Activated CD4-positive, alpha-beta T cell treated with anti-CD3 and anti-CD28 coated beads, Interleukin-2, amount 50 U/mL, for 16 hours (primary cell): ENCODE measurements at regions not wholly inside any gene's neighbourhood (a gene's known extent, or its start where the extent isn't known, plus 50 kb on each side); places are given as distances from the start of the nearest gene placed in this dataset.

Experiments
- DNase-seq: peaks from one replicate; pipeline ENCODE4 v3.0.0-alpha.2; 2020

DNA sequence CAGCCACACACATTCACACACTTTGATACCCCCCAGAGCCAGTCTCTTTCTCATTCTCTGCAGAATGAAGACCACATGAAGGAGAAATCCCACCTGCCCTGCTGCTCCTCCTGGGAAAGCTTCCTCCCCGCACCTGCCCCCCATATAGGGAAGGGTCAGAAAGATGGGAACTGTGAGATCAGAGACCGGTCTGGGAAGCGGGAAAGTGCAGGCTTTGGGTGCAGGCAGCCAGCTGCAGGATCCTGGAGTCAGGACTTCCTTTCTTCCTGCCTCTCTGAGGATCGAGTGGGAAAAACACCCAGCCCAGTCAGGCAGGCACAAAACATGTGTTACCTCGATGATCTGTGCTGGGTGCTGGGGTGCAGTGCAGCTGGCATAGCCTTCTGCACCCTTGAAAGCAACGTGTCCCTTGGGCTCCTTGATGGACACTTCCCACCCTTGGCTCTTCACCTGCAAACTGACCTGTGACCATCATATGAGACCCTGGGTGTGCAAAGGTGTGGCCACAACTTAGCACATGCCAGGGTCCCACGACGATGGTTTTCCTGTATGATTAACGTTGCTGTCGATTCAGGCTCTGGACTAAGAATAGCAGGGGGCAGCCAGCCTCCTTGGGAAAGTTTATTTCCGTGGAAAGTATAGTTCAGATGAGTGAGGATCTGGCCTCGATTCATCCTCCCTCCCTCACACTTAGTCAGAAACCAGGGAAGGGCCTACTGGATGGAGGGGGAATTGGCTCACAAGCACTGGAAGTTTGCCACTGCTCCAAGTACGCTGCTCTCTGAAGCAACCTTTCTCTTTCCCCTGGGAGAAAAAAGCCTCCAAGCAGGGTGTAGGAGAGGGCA is 105.4 kb upstream of the MED13L start:
- DNase-seq, result no peak

DNA sequence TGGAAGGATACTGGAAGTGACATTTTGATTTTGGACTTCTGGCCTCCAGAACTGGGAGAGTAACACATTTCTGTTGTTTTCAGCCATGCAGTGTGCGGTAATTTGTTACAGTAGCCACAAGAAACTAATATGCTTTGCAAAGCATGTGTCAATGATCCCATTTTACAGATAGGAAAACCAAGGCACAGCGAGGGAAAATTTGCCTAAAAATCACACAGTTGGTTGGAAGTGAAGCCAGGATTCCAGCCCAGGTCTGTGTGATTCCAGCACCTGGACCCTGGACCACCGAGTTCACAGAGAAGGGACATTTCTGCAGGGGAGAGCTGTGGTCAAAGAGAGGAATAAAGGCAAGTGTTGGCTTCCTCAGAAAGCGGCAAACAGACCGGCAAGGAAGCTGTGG is 106.7 kb upstream of the MED13L start:
- no peak for DNase-seq

DNA sequence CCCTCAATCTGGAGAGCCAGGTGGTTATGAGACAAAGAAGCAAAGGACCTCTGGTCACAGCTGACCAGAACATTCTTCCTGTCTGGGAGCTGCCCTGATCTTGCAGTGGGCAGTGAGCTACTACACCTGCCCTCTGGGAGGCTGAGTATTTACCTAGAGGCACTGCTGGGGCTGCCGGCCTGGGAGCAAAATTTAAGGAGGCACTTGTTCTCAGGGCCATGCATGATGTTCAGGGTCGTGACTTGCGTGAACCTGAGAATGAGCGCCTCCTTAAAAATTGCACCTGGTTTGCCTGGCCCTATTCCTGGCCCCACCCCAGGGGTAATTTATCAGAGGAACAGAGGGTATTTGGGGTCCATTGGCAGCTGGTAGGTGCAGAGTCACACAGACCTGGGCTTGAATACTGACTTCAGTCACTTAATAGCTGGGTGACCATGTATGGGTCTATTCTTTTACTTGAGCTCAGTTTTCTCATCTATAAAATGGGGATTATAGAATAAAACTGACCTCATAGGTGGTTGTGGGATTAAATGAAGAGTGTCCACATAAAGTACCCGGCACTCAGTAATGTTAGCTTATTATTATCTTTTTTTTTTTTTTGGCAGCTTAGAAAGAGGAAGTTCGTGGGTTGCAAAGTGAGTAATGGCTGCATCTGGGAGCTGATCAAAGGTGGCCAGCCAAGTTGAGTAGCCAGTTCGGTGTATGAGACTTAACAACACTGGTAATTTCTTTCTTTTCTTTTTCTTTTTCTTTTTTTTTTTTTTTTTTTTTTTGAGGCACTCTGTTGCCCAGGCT is 107.4 kb upstream of the MED13L start:
- peak; percentile 2 for DNase-seq

DNA sequence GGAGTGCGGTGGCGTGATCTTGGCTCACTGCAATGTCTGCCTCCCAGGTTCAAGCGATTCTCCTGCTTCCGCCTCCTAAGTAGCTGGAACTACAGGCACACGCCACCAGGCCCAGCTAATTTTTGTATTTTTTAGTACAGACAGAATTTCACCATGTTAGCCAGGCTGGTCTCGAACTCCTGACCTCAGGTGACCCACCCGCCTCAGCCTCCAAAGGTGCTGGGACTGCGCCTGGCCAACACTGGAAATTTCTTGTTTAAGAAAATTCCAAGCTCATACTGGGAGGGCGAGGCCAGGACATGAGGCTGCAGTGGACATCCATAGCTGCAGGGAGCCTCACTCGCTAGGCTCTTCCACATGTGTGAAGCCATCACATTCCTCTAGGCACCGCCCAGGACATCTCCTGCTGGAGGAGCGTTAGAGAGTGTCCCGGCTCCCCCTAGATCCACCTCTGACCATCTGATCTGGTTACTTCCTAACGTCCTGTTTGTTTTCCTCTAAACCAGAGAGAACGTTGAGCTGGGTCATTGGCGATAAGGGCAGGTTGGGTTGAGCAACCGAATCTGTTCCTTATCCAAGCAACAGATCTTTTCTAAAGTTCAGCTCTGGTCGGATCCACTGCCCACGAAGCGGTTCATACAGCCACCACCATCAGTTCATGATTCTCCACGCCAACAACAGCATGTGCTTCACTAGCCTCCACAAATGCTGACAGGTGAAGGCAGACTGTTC is 108.2 kb upstream of the MED13L start:
- DNase-seq, result no peak

DNA sequence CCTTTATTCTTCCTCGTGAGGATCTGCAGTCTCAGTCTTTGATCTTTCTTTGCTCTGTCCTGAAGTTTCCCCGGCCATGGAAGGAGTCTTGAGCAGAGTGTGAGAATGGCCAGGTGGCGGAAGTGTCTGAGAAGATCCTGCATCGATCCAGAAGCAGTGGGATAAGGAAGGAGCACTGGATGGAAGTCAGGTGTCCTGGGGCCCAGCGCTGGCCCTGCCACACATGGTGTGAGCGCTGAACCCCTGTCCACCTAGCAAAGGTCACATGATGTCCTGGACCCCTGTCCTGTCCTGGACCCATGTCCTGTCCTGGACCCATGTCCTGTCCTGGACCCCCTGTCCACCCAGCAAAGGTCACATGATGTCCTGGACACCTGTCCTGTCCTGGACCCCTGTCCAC is 111.8 kb upstream of the MED13L start:
- DNase-seq, result no peak

DNA sequence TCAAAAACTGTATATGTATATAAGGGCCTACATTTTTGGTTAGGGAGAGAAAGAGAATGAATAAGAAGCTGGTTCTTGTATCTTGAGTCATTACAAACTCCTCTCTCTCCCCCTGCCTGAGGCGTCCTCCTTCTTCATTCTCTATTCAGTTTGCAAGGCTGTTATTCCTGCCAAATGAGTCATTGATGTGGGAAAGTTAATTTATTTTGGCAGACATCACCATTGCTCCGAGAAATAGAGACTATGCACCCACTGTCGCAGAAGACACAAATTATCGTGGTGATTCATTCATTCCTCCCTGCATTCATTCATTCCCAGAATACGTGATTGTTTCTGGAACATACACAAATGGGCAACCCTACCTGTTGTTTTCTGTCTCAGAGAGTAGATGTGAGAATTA is 112.5 kb upstream of the MED13L start:
- no peak for DNase-seq

DNA sequence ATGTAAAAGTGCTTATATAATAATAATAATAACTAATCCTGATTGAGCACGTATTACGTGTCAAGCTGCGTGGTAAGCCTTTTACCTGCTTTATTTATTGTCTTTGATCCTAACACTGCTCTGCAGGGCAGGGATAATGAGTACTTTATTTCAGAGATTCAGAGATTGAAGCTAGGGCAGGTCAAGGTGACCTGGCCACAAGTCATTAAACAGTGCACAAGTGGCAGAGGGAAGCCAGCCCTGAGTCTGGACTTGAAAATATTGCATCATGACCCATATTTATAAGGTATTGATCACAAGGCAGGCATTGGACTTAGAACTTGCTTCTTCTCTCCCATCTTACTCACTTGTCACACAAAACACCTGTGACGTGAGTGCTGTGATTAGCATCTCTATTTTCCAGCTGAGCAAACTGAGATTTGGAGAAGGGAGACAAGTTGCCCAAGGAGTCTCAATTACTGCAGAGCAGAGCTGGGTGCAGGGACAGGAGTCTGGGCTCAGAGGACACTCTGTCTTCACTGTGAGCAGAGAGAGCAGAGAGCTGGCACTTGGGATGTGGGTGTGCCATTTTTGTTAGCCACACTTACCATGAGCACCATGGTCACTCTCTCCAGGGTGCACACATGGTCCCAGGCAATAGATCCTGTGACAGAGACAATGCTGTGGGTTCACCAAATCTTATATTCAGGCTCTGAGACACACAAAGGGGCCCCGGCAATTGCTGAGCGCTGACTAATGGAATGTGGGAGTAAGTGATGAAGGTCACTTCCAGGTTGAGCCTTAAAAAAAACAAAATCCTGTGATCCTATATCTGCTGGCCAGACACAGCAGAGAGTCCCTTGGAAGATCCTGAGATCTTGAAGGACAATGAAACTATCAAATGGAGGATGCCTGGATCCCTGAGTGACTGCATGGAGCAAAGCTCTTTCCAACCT is 113.2 kb upstream of the MED13L start:
- DNase-seq, result no peak

DNA sequence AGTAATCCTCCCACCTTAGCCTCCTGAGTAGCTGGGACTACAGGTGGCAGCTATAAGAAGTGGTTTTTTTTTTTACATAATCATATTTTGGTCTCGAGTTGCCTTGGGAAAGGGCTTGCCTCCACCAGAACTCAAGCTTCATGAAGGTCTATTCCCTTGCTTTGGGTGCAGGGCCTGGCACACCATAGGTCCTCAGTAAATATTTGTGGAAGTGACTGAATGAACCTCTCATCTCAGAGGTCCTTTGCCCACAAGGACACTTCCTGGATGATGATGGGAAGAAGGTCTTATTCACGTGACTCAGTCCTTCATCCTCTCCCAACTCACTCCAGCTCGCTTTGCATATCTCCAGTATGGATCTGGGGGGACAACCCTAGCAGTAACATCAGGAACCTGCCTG is 114.0 kb upstream of the MED13L start:
- no peak for DNase-seq

DNA sequence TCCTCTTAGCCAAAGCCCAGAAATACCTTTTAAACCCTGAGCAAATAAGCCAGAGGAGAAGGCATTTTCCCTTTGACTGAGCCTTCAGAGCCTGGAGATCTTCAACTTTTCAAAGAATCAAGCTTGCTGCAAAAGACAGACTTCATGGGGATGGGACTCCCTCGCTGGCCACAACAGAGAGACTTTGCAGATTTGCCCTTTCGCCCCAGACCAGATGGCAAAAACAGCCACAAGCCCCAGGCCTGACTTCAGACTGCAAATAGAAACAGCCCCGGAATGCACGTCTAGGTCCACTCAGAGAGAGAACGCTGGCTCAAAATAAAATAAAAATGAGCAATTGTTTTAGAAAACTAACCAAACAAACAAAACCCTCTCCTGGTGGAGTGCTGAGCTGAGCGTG is 114.6 kb upstream of the MED13L start:
- no peak for DNase-seq

DNA sequence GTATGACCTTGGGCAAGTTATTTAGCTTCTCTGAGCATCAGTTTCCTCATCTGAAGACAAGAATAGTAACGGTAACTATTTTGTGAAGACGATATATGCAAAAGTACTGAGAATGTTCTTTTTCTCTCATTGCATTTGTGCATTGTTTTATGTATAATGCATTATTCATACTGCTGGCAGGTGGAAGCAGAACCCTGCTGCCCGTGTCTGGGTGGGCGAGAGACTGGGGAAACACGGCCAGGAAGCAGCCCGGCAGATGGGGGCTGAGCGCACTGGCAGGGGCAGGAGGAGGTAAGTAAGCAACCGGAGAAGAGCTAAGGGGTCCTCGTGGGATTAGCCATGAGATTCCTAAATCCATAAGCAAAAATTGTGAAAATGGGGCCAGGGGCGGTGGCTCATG is 115.8 kb upstream of the MED13L start:
- DNase-seq, result no peak

DNA sequence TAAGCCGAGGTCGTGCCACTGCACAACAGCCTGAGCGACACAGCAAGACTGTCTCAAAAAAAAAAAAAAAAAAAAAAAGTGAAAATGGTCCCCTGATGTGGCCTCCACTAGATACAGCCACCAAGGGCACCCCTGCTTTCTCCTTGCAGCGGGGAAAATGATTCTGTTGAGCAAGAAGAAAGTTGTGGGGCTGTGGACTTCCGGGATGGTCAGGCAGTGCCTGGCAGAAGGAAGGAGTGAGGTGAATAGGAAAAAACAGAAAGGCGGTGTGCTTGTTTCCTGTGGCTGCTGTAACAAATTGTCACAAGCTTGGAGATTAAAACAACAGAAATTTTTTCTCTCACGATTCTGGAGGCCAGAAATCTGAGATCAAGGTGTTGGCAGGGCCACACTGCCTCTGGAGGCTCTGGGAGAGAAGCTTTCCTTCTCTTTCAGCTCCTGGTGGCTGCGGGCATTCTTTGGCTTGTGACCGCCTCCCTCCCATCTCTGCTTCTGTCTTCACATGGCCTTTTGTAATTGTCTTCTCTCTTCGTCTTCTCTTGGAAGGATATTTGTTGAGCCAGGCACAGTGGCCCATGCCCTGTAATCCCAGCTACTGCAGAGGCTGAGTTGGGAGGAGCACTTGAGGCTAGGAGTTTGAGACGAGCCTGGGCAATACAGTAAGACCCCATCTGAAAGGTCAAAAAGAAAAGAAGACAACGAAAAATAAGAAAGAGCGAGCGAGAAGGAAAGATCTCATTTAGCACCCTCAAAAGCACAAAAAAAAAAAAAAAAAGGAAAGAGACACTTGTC is 116.6 kb upstream of the MED13L start:
- DNase-seq, result no peak

DNA sequence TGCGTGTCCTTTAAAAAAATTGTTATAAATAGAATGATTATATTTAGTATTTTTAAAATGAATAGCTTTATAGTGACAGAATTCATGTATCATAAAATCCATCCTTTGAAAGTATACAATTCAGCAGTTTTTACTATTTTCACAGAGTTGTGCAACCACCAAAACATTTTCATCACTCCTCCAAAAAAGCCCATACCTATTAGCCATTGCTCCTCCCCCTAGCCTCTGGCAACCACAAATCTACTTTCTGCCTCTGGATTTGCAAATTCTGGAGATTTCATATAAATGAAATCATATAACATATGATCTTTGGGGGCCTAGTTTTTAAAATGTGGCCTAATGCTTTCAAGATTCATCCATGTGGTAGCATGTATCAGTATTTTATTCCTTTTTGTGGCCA is 117.9 kb upstream of the MED13L start:
- no peak for DNase-seq

DNA sequence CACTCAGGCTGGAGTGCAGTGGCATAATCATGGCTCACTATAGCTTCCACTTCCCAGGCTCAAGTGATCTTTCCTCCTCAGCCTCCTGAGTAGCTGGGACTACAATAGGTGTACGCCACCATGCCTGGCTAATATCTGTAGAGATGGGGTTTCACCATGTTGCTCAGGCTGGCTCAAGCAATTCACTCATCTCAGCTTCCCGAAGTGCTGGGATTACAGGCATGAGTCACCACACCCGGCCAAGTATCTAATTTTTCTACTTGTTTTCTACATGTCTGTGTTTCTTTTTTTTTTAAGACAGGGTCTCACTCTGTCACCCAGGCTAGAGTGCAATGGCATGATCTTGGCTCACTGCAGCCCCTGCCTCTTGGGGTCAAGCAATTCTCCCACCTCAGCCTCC is 119.7 kb upstream of the MED13L start:
- DNase-seq, result no peak

DNA sequence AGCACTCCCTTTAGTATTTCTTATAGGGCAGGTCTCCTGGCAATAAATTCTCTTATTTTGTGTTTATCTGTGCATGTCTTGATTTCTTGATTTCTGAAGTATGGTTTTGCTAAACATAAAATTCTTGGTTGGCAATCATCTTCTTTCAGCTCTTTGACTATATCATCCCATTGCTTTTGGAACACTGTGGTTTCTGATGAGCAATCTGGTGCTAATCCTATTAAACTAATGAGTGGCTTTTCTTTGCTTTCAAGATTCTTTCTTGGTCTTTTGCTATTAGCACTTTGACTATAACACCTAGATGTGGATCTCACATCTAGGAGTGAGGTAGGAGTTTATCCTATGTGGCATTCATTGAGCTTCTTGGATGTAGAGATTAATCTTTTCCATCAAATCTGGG is 120.7 kb upstream of the MED13L start:
- DNase-seq, result no peak

DNA sequence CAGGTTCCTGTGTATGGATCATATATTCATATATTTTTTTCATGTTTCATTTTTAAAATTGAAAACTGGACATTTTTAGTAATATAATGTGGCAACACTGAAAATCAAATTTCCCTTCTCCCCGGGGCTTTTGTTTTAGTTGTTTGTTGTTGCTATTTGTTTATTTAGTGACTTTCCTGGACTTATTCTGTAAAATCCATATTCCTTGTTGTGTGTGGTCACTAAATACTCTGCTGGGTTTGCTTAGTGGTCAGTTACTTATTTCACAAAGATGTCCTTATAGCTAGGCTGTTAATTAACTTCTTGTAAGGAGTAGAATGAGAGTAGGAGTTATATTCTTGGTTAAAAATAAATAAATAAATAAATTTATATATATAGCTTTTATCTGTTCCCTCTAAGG is 121.6 kb upstream of the MED13L start:
- no peak for DNase-seq

DNA sequence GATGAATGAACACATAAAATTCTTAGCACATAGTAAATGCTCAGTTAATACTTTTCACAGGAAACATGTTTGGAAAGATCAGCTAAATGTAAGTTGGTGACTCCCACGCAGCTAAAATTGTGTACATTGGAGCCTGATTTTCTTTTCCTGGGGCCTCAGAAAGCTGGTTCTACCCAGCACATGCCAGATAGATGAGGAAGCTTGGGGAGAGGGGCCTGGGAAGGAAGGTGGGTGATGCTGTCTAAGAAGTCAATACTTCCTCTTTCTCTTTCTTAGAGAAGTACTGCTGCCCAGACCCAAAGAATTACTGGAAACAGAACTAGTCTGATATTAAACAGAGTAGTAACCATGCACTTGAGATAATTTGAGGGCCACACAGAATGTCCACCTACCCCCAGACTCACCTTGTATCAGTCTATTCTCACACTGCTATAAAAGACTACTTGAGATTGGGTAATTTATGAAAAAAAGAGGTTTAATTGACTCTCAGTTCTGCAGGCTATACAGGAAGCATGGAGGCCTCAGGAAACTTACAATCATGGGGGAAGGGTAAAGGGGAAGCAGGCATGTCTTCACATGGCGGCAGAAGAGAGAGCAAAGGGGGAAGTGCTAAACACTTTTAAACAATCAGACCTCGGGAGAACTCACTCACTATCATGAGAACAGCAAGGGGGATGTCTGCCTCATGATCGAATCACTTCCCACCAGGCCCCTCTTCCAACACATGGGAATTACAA is 123.3 kb upstream of the MED13L start:
- DNase-seq, result no peak

DNA sequence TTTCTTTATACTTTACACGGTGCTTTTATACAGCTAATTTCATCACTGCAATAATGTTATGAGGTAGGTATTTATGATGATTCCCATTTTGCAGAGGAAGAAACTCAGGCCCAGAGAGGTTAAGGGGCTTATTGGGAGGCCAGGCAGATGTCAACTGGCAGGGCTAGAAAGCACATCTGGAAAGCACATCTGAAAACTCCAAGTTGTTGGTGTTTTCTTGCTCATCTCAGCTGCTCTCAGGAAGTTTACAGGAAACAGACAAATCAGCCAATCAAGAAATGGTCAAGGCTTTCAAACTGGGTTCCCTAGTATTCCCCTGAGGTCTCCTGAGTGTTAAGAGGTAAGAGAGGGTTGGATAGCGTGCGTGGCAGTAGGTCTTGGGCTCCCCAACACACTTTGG is 124.1 kb upstream of the MED13L start:
- no peak for DNase-seq

DNA sequence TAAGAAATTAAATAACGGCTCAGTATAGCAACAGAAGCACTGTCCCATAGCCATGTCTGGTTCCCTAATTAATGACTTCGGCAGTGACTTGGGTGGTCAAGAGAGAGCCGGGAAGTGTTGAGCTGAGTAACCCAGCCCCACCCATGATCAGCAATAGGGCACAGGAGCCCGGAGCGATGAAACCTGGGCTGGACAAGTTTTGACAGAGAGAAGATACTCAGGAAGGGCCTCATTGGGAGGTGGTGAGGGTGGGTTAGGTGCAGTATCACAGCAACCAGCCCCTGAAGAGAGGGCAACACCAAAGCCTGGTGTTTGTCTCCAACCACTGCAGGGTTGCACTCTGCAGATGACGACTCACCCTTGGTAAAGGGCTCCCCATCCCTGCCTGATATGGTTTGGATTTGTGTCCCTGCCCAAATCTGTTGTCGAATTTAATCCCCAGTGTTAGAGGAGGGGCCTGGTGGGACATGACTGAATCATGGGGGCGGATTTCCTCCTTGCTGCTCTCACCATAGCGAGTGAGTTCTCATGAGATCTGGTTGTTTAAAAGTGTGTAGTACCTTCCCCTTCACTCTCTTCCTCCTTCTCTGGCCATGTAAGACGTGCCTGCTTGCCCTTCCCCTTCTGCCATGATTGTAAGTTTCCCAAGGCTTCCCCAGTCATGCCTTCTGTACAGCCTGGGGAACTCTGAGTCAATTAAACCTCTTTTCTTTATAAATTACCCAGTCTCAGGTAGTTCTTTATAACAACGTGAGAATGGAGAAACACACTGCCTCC is 124.9 kb upstream of the MED13L start:
- no peak for DNase-seq

DNA sequence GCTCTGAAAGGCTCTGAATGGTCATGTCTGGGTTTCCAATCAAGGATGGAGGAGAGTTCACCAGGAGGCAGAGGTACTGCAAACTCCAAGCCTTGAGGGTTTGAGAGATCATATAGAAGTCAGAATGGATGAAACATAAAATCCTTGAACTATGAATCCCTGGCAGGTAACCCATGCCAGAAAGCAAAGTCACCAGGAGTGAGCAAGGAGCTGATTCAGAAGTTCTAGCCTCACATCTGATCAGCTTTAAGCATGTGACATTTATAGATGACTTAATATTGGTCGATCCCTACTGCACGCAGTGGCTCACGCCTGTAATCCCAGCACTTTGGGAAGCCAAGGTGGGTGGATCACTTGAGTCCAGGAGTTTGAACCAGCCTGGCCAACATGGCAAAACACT is 126.1 kb upstream of the MED13L start:
- no peak for DNase-seq

DNA sequence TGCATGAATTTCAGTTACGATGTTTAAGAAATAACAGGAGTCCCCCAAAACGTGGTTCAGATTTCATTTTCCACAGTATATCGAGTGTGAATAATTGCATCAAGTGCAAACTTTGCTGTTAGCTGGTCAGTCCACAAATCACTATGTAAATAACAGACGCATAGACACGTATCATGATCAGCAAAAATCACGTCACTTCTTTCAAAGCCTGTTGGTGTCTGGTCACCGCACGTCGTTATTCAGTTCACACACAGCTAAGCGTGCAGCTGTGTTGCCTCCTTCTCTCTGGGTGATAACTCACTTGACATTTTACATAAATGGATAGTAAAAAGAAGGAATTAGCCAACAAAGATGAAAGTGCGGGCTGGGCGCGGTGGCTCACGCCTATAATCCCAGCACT is 126.8 kb upstream of the MED13L start:
- DNase-seq, result no peak
